ENCODE measurements at regions not wholly inside any gene's neighbourhood (a gene's known extent, or its start where the extent isn't known, plus 50 kb on each side); places are given as distances from the start of the nearest gene placed in this dataset.

DNA sequence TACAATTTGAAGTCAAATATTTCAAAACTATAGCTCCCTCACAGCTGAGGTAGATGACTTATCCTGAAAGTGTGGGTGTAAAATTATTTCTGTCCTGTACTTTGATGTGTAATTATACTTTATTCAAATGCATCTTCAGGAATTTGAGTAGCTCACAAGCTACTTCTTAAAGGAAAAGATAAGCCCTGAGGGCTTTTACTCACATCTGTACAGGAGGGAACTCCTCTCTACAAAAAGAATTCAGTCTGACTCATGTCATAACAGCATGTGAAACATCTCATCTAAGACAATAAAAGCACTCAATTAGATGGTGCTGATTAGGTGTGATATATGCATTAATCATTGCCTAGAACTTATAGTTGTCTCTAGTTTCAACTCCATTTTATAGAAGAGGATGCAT is 452.0 kb downstream of the PRKD1 start:
- TF ChIP-seq, protein P1, sequence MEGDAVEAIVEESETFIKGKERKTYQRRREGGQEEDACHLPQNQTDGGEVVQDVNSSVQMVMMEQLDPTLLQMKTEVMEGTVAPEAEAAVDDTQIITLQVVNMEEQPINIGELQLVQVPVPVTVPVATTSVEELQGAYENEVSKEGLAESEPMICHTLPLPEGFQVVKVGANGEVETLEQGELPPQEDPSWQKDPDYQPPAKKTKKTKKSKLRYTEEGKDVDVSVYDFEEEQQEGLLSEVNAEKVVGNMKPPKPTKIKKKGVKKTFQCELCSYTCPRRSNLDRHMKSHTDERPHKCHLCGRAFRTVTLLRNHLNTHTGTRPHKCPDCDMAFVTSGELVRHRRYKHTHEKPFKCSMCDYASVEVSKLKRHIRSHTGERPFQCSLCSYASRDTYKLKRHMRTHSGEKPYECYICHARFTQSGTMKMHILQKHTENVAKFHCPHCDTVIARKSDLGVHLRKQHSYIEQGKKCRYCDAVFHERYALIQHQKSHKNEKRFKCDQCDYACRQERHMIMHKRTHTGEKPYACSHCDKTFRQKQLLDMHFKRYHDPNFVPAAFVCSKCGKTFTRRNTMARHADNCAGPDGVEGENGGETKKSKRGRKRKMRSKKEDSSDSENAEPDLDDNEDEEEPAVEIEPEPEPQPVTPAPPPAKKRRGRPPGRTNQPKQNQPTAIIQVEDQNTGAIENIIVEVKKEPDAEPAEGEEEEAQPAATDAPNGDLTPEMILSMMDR (IDR thresholded peaks at IDR 0.05; ENCODE audit: insufficient read depth, low read length), result no peak
- TF ChIP-seq, protein P2, sequence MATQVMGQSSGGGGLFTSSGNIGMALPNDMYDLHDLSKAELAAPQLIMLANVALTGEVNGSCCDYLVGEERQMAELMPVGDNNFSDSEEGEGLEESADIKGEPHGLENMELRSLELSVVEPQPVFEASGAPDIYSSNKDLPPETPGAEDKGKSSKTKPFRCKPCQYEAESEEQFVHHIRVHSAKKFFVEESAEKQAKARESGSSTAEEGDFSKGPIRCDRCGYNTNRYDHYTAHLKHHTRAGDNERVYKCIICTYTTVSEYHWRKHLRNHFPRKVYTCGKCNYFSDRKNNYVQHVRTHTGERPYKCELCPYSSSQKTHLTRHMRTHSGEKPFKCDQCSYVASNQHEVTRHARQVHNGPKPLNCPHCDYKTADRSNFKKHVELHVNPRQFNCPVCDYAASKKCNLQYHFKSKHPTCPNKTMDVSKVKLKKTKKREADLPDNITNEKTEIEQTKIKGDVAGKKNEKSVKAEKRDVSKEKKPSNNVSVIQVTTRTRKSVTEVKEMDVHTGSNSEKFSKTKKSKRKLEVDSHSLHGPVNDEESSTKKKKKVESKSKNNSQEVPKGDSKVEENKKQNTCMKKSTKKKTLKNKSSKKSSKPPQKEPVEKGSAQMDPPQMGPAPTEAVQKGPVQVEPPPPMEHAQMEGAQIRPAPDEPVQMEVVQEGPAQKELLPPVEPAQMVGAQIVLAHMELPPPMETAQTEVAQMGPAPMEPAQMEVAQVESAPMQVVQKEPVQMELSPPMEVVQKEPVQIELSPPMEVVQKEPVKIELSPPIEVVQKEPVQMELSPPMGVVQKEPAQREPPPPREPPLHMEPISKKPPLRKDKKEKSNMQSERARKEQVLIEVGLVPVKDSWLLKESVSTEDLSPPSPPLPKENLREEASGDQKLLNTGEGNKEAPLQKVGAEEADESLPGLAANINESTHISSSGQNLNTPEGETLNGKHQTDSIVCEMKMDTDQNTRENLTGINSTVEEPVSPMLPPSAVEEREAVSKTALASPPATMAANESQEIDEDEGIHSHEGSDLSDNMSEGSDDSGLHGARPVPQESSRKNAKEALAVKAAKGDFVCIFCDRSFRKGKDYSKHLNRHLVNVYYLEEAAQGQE (IDR thresholded peaks at IDR 0.05; ENCODE audit: insufficient replicate concordance, low read depth), result no peak
- no peak for TF ChIP-seq POLR2AphosphoS5 (IDR thresholded peaks at IDR 0.05; ENCODE audit: low read depth)
- no peak for TF ChIP-seq SPI1 (IDR thresholded peaks at IDR 0.05; ENCODE audit: borderline replicate concordance, low read depth)
- TF ChIP-seq GABPA (IDR thresholded peaks at IDR 0.05; ENCODE audit: low read depth), result no peak
